ENCODE measurements at regions not wholly inside any gene's neighbourhood (a gene's known extent, or its start where the extent isn't known, plus 50 kb on each side); places are given as distances from the start of the nearest gene placed in this dataset.

DNA sequence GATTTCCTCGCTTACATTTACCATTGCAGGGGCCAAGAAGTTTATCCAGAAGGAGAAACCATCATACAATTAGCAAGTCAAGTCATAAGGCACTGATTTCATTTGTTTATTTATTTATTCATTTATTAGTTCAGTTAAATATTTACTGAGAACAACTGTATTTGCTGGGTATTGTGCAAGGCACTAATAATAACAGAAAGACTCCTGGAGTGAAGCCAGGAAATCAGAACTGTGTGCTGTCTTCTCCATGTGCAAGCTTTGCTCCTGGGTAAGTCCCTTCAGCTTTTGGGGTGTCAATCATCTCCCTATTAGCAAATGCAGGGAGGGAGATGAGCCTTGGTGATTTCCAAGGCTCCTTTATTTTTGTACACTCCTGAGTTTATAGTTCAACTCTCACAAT lies 341.6 kb upstream of the MEIS1 start:
- DNase-seq, result no peak

DNA sequence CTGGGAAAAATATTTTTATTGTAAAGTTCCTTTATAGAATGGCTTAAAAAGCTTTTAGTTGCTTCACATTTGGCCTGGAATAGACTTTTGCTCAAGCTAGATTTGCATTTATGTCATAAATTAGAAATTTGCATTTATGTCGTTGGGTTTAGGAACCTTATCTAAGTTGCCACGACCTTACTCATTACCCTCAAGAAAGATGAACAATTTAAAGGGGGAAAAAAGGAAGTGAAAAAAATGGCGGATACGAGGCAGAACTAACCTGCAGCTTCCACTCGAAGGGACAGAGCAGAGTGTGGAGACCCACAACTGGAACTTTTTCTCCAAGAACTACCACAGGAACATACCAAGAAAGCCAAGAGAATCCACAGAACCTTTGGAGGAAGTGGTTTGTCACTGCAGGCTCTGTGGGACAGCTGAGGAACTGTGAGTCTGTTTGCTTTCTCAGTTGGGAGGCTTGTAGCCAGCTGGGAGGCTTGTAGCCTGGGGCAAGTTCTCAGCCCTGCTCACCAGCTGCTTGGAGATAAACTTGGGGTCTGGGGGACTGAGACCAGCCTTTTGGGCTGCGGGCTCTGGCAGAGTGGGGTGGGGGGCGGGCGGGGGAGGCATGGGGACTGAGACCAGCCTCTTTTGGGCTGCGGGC lies 349.9 kb upstream of the MEIS1 start:
- DNase-seq, result no peak

DNA sequence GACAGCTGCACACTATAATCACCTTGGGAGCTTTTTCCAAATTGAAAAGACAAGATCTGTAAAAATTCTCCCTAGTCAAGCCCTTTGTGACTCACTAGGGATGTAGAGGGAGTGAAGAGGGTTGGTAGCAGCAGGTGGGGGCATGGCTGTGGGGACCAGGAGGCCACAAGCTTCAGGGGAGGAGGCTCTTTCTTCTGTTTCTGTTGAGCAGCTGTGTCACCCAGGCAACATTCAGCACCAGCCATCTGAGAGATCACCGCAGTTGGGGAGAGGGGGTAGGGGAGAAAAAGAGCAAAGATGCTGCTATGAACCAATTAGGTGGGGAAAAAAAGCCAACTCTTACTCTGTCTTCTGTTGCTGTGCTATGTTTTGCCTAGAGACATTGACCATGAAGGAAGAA lies 352.3 kb upstream of the MEIS1 start:
- DNase-seq, result no peak

DNA sequence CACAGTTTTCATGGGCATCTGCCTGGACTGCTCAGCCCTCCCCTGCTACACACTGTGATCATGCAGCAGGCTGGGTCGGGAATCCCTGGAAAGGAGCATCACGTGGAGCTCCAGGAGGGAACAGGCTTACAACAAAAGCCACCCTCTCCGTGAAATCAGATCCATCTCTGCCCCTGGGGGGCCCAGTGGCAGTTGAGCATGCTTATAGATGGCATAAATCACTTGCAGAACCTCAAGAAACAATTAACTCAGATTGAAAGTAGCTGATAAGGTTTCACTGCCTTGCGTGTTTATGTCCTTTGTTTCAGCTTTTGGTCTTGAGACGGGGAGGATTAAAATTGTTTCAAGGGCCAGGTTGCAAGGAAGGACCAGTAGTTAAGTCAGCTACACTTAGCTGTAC lies 354.8 kb upstream of the MEIS1 start:
- DNase-seq, result no peak

DNA sequence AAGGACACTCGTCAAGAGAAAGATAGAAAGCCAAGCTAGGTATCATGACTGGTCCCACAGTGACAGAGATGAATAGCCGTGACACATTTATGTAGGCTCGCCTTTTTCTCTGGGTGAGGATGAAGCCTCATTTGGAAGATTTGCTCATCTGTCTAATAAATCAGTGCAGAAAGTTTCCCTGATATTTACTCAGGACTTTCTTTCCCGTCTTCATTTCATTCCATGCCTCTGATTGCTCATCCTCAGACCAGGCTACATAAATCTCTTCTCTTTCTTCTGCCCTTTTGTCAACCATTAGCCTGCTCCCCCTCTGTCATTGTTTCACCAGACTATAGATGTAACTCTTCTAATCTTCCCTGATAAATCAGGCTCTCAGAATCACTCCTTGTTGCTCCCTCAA lies 361.8 kb upstream of the MEIS1 start:
- DNase-seq, result no peak

DNA sequence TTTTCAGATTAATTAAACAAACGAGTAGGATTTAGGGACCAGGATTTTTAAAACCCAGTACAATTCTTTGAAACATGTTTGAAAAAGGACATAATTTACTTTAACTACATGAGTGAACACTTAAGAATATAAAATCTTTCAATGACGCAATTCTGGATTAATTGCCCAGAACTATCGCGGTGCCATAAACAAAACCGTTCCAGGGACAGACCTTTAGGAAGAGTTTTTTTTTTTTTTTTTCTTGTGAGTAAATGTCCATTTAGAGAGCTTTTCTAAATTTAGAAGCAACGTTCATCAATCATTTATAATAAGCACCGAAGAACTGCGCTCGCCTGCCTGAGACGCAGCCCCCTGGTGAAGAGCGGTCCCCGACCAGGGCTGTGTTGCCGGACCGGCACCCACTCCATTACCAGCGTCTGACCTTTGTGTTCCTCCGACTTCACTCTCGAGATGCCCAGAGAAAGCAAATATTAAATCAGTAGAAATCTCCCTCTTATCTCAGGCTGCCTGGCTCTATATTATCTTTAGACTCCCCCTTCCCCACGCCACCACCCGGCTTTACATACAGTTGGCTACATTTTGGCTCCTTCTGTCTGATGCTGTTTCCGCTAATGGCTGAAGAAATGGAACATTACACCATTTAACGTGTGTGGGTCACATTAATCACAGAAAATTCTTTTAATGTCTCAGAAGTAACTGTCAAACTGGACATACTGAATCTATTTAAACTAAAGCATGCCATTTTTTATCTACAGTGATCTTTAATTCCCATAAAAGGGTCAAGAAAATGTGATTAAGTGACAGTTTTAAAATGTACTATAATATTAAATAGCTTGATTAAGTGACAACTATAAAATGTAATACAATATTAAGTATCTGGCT lies 364.0 kb upstream of the MEIS1 start:
- DNase-seq, result no peak

DNA sequence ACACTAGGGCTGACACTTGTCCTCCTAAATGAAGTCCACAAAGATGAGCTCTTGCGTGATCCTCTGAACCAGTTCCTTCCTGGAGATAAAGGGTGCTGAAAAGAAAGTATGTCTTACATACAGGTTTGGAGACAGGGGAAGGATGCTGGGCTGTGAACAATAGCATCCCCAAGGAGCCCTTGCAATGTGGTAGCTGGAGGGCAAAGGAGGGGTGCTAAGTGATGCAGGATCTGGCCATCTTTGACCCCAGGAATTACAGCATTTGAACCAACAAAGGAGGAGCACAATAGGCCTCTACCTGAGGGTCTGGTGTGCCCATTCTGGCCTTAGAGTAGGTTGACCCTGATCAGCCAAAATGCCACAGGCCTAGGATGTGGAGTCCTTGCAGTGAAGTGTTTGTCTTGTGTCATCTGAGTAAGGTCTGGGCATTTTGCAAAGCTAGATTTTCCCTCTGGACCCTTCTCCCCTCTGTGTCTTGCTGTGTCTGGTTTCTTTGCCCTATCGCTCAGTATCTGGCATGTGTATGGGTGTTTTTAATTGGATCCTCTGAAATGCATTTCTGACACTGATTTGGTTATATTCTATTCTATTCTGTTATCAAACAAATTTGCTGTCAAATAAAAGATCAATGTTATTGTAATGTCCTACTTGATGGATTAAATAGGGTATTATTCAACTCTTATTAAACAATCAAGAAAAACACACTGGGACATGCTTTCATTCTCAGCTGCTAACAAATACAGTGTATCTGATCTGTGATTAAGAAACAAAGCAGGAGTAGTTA lies 364.8 kb upstream of the MEIS1 start:
- no peak for DNase-seq

DNA sequence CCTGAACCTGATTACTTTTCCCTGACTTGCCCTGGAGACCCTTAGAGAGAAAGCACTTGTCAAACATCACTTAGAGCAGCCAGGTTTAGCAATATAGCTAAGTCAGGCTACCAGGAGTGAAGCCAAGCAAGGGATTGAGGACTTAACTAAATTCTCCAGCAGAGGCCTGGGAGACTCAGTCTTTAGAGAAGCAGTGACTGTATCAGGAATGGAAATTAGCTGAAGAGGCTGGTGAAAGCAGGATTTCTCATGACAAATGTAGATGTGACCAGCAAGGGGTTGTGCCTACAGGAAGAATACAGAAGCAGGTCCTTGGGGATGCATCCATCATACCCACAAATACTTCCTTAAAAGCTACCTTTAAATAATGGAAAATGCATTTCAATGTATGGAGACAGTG lies 368.9 kb upstream of the MEIS1 start:
- DNase-seq, result no peak

DNA sequence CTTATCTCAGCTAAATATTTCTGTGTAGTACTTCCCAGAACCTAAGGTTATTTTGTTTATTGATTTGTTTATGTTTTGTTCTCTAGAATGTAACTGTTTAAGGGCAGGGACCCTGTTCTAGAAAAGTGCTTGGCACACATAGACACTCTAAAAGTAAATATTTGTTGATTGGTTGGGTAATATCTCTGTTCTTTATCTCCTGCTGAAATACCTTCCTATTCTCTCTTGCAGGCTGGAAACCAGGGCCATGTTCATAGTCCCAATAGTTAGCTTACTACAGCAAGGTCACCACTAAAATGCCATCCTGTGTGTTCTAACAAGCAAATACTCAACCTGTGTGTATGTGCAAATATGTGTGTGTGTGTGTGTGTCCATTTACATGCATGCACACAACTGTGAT lies 375.6 kb upstream of the MEIS1 start:
- no peak for DNase-seq

DNA sequence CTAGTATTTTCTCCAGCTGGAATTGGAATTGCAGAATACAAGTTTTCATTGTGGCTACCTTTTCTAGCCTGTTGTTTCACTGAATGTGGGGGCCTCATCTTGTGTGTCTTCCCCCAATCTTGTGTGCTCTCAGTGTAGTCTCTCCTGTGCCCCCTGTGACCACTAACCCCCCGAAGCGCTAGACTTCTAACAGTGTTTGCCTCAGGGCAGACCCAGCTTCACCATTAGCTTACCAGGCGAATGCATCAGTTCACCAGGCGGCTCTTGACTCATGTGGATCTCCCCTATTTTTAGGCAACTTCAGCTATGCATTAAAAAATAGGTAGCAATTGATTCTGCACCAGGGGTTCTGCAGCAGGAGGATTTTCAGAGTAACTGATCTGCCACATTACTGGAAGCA lies 376.2 kb upstream of the MEIS1 start:
- DNase-seq, result no peak

DNA sequence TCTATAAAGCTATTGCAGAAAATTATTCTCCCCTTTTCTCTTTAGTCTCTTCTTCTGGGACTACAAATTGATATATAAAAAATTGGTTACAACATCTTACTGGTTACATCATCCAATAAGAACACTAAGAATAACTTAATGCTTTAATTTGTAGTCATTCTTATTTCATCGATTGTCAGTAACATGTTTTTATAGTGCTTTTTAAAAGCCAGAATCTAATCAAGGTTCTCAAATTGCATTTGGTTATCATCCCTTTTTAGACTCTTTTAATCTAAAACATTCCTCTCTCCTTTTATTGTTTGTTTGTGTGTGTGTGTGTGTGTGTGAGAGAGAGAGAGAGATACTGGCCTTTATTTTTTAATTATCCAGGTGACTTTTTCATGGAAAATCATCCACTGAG lies 377.1 kb upstream of the MEIS1 start:
- no peak for DNase-seq

DNA sequence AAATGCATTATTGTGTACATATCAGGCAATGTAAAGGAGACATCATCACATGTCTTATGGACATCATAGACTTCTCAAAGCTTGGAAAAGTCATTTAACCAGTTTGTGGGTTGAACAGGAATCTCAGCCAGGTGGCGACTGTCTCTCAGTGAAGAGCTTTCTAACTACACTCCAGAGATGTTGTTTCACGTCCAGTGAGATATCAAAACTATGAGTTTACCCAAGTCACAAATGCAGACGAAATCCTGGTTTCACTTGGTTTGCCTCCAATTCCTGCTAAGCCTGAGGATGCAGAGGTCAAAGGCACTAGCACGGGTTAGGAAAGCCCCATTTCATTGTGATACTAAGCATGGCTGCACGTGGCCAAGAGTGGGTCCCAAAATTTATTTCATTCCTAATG lies 384.5 kb upstream of the MEIS1 start:
- DNase-seq, result no peak

DNA sequence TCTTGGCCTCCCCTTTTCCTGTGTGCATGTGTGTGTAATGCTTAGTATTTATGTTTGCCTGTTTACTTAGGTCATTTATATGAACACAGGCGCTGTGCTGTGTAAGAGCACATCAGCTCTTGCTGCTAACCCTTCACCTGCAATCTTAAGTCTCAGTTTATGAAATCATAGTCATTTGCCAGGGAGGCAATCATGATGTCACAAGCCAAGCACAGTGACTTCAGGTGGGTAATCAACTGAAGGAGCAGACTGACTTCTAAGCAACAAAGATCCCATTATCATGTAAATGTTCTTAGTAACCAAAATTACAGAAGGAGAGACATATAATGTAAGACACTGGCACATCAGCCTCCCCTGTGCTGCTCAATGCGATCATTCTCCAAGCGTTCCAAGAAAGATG lies 386.3 kb upstream of the MEIS1 start:
- no peak for DNase-seq

DNA sequence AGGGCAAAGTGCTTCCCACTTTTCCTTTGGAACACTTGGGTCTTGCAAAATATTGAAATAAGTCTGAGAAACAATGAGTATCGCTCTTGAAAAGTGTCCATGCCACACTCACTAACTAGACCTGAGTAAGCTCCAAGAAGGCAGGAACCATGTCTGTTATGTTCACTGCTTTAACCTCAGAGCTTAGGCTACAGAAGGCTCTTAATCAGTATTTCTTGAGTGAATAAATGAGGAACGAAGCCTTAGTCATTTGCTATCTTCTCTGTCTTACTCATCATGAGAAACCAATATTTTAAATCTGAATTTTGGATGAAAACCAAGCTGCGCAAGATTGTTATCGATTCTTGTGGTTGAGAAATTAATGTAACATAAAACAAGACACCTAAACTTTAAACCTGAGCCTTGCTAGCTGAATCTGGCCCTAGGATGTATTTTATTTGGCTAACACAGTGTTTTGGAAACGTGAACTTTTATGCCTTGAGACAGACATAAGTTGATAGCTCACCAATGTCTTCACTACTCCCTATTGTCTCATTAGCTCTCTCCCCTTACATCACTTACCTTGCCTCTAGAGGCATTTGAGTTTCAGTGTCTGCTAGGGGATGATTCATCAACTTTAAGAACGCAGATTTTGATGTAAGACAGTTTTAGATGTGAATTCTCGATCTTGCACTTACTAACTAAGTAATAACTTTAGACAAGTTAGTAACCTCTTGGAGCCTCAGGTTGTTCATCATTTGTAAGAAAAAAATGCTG lies 392.8 kb upstream of the MEIS1 start:
- no peak for DNase-seq

DNA sequence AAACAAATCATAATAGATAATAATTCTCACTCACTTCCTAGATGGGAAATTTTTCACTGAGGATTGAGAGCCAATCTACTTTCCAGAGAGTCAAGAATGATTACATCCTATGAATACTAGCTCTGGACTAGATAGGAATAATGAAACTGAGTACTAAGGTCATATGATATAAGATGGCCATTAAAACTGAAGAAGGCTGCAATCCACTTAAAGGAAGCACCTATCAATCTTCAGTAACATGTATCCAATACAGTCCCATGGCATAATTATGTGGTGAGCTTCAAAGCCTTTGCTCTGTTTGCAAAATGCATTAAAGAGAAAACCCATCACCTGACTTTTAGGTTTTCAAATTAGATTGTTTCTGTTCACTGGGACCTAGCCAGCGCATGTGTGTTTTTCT lies 398.0 kb upstream of the MEIS1 start:
- no peak for DNase-seq

DNA sequence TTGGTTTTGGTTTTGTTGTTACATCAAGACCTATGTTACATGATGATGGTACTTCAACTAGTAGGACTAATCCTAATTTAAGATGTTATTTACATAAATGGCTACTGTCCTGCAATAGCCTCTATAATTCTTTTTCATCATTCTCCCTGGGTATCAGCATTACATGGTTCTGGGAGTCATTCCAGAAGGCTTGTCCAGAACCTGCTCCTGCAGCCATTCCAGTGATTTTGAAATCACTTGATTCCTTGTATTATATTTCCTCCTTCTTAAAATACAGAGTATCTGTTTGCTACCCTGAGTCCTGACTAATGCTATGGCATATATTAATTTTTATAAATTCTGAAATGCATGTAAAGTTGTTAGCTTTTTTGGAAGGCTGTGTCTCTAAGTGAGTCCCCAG lies 400.5 kb upstream of the MEIS1 start:
- no peak for DNase-seq

DNA sequence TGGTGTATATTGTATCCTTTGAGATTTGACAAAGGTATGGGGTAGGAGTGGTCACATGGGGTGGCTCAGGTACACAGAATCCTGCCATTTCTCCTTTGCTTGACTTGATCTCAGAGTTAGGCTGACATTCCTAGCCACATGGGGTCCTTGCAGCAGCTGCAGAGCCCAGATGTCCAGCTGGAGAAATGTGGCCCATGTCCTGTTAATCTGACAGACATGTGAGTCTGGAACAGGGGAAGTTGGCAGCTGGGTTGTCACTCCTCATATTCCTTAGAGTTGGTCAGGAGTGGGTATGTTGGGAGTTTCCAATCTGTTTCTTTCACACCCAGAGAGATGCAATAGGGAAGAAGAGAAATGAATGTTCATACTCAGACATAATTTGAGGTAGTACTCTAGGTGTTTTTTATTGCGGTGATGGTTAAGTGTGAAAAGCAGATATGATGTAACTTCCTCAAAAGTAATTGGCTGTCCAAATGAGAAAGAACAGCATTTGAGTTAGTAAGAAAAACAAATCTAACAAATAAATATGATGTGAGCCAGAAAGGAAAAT lies 402.6 kb upstream of the MEIS1 start:
- no peak for DNase-seq

DNA sequence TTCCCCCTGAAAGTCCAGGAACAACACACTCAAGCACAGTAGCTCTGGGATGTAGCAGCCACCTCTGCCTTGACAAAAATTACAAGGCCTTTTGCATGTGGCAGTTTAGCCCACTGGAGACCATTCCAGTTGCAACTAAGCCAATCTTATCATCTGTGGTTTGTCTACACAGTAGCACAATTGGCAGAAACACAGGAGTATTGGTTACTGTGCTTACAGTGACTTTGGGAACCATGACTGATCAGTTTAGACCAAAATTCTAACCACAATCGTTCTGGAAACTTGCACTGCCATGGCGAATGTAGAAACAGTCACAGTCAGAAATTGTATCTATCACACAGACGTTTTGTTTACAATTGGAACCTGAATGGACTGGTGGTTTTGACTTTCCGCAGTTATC lies 403.7 kb upstream of the MEIS1 start:
- DNase-seq, result no peak

DNA sequence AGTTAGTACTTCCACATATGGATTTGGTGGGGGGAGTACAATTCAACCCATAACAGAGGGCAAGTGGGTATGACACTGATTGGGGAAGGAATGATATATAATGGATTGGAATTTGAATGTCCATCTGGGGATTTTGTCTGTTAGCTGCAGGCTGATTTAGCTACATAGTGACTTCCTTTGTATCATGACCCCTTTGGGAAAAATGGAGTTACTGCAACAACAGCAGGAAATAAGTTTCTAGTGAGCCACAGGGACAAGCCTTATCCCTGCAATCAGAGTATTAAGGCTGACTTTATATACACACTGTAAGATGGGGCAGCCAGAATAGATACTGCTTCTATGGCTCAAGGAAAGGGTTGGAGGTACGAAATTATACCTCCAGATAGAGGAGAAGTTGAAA lies 404.4 kb upstream of the MEIS1 start:
- DNase-seq, result no peak

DNA sequence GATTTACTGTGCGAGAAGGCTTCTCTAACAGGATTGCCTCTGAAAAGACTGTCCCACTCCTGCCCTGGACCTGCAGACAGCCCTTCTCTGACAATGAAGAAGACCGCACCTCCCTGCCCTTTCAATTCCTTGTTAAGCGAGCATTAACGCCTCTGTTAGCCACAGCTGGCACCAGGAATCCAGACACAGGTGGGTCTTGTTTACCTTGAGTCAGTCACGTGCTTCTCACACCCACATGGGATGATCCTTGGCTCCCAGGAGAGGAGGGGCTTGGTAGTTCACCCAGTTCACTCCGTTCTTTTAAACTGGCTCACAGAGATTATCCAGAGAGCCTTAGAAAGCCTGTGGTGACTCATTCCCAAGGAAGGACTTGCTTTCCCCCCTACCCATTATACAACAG lies 410.5 kb upstream of the MEIS1 start:
- DNase-seq, result no peak

DNA sequence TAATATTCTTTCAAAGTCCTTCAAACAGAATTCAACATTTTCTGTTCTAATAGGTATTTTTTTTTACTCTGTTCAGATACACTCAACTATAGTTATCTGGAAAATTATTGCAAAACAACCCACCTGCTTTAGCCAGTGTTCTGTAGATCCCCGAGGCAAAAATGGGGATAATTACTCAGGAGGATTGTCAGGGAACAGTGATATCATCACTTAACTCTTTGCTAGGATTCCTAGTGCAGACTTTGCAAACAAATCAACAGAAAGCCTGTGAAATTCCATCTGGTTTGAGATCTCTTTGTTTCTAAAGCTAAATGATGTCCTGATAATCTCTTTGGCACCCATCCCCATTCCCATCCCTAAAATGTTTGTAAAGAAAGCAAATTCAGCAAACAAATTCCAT lies 413.6 kb upstream of the MEIS1 start:
- no peak for DNase-seq

DNA sequence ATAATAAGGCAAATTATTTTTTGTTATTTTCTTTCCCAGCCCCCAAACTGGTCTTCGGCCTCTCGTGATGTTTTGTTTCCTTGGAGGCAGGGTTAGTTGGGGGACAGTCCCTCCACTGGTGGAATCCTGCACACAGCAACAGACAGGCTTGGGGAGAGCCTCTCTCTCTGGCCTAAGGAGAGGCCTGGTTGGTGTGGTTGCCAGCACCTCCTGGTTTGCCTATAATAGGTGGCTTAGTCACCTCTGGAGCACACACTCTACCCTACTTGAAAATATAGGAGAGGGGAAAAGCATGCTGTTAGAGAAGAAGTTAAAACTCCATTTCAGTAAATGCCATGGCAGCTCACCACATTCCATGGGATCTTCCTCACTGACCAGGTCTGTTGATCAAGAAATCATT lies 417.2 kb upstream of the MEIS1 start:
- no peak for DNase-seq

DNA sequence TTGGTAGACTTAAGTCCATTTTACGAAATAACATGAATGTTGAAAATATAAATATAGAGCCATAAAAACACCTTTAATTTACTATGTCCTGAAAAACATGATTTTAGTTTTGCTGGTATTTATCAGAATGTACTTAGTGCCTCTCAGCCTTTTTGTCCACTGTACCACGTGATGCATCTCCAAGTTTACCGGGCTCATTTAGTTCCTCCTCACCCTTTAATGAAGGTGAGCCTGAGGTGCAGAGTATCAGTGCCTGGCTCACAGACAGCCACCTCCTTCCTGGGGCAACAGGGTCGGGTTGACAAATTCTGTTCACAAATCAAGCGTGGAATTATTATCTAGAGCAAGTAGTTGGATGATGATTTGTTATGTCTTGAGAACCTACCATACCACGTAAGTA lies 420.5 kb upstream of the MEIS1 start:
- no peak for DNase-seq

Data from suppressor macrophage treated with lipopolysaccharide for 1 hour (primary cell).